COLO668 (cell line): ENCODE measurements at regions not wholly inside any gene's neighbourhood (a gene's known extent, or its start where the extent isn't known, plus 50 kb on each side); places are given as distances from the start of the nearest gene placed in this dataset.

Experiments
- DNase-seq: peaks from one replicate; lab custom pipeline; 2025; ENCODE audit not compliant: unreplicated experiment; lab: John Stamatoyannopoulos, UW

GRCh38 chr9:110133608-110134210 is 74.2 kb downstream of the C9orf152 start:
- no peak for DNase-seq

- DNase-seq = no peak
These were observed 72.1 kb downstream of the C9orf152 start for GRCh38 chr9:110135846-110136245.

GRCh38 chr9:110136802-110137201 is 71.2 kb downstream of the C9orf152 start:
- no peak for DNase-seq

GRCh38 chr9:110140276-110140675 is 67.7 kb downstream of the C9orf152 start:
- no peak for DNase-seq

GRCh38 chr9:110141227-110141793 is 66.6 kb downstream of the C9orf152 start:
- DNase-seq = no peak

- DNase-seq = no peak
These were observed 65.7 kb downstream of the C9orf152 start for GRCh38 chr9:110142253-110142652.

- DNase-seq = peak; percentile 9
These were observed 65.0 kb downstream of the C9orf152 start for GRCh38 chr9:110142868-110143481.

GRCh38 chr9:110143485-110143884 is 64.5 kb downstream of the C9orf152 start:
- no peak for DNase-seq

GRCh38 chr9:110143950-110144545 is 63.9 kb downstream of the C9orf152 start:
- DNase-seq = no peak

- no peak for DNase-seq
These were observed 61.6 kb downstream of the C9orf152 start for GRCh38 chr9:110146373-110146772.

GRCh38 chr9:110148384-110148783 is 59.6 kb downstream of the C9orf152 start:
- DNase-seq = no peak

- no peak for DNase-seq
These were observed 59.1 kb downstream of the C9orf152 start for GRCh38 chr9:110148891-110149290.
